ENCODE measurements at regions not wholly inside any gene's neighbourhood (a gene's known extent, or its start where the extent isn't known, plus 50 kb on each side); places are given as distances from the start of the nearest gene placed in this dataset.

DNA sequence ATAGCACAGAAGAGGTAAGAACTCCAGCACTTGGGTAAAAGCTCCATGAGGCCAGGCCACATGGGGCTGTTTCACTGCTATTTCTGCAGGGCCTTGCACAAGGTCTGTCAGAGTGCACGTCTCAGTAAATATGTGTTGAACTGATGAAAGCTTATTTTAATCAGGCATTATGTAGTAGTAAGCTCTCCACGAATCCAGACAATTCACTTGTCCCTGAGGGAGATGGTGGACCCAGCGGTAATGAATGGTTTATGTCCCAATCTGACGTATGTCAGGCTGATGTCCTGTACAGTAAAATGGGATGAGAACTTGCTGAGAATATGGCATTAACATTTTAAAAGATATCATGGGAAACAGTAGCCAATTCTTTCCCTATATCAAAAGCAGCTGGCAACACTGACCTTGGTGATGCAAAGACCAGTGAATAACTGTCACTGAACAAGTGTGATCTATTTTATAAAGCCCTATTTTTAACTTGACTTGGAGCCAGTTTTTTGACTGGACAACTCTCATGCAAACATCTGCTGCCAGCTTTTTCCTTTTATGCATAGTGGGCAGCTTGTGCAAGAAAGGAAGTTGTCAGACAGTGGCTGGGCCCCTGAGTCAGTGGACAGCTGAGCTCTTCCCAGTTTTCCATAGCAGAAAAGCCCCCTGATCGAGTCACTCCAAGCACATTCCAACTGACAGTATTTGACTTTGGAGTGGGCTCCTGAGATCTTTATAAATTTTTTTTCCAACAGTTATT is 519.8 kb upstream of the MDFIC2 start:
- Histone ChIP-seq H3K79me2 (ENCODE audit: insufficient read depth, low read length) (no peaks in the 10 kb centered on the region), H3K9me3 (ENCODE audit: low read length) (no peaks in the 10 kb centered on the region), H3K4me2 (ENCODE audit: low read length) (no peak overlapping the region), H2AFZ (ENCODE audit: low read length) (no peak overlapping the region), H3F3A (ENCODE audit: insufficient read depth, low read length) (no peaks in the 10 kb centered on the region), H3K4me1 (ENCODE audit: insufficient read depth, low read length, severe bottlenecking) (no peaks in the 10 kb centered on the region), H3K9ac (ENCODE audit: low read length) (no peak overlapping the region), H4K20me1 (ENCODE audit: insufficient read depth, low read length) (no peaks in the 10 kb centered on the region), H3K27me3 (ENCODE audit: insufficient read depth, low read length) (no peaks in the 10 kb centered on the region), H3K36me3 (ENCODE audit: insufficient read depth, low read length) (no peaks in the 10 kb centered on the region), H3K27ac (ENCODE audit: low read depth, low read length, poor library complexity, severe bottlenecking) (no peak overlapping the region), H3K9me2 (ENCODE audit: low read depth, low read length) (no peaks in the 10 kb centered on the region), H3K4me3 (ENCODE audit: low read depth, low read length, poor library complexity, severe bottlenecking) (no peak overlapping the region)
- TF ChIP-seq EZH2 (IDR thresholded peaks at IDR 0.05; ENCODE audit: borderline replicate concordance, low read length), result no peak
- TF ChIP-seq, protein P1, sequence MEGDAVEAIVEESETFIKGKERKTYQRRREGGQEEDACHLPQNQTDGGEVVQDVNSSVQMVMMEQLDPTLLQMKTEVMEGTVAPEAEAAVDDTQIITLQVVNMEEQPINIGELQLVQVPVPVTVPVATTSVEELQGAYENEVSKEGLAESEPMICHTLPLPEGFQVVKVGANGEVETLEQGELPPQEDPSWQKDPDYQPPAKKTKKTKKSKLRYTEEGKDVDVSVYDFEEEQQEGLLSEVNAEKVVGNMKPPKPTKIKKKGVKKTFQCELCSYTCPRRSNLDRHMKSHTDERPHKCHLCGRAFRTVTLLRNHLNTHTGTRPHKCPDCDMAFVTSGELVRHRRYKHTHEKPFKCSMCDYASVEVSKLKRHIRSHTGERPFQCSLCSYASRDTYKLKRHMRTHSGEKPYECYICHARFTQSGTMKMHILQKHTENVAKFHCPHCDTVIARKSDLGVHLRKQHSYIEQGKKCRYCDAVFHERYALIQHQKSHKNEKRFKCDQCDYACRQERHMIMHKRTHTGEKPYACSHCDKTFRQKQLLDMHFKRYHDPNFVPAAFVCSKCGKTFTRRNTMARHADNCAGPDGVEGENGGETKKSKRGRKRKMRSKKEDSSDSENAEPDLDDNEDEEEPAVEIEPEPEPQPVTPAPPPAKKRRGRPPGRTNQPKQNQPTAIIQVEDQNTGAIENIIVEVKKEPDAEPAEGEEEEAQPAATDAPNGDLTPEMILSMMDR (IDR thresholded peaks at IDR 0.05; ENCODE audit: low read length), result no peak

- H3K4me2 ChIP-seq (ENCODE audit: low read length), result no peak overlapping the region
- no peaks in the 10 kb centered on the region for H3F3A ChIP-seq (ENCODE audit: insufficient read depth, low read length)
- H3K79me2 ChIP-seq (ENCODE audit: insufficient read depth, low read length), result no peaks in the 10 kb centered on the region
- no peak overlapping the region for H3K4me3 ChIP-seq (ENCODE audit: low read depth, low read length, poor library complexity, severe bottlenecking)
- H3K9ac ChIP-seq (ENCODE audit: low read length), result no peak overlapping the region
- TF ChIP-seq EZH2 (IDR thresholded peaks at IDR 0.05; ENCODE audit: borderline replicate concordance, low read length), result no peak
- TF ChIP-seq, protein P1 (IDR thresholded peaks at IDR 0.05; ENCODE audit: low read length), result no peak
- no peaks in the 10 kb centered on the region for H3K36me3 ChIP-seq (ENCODE audit: insufficient read depth, low read length)
- H3K9me2 ChIP-seq (ENCODE audit: low read depth, low read length), result no peaks in the 10 kb centered on the region
- no peaks in the 10 kb centered on the region for H4K20me1 ChIP-seq (ENCODE audit: insufficient read depth, low read length)
- H3K4me1 ChIP-seq (ENCODE audit: insufficient read depth, low read length, severe bottlenecking), result no peaks in the 10 kb centered on the region
- no peaks in the 10 kb centered on the region for H3K9me3 ChIP-seq (ENCODE audit: low read length)
- H2AFZ ChIP-seq (ENCODE audit: low read length), result no peak overlapping the region
- H3K27ac ChIP-seq (ENCODE audit: low read depth, low read length, poor library complexity, severe bottlenecking), result no peak overlapping the region
- H3K27me3 ChIP-seq (ENCODE audit: insufficient read depth, low read length), result 0 out of 2 replicates have a peak, but pooled peaks cover 4% of the 10 kb centered on the region
These were observed 516.7 kb upstream of the MDFIC2 start for GRCh38 chr3:70829092-70829491.

GRCh38 chr3:70824773-70825172 is 512.3 kb upstream of the MDFIC2 start:
- Histone ChIP-seq H3K27me3 (ENCODE audit: insufficient read depth, low read length) (0 out of 2 replicates have a peak, but pooled peaks cover 4% of the 10 kb centered on the region), H3F3A (ENCODE audit: insufficient read depth, low read length) (no peaks in the 10 kb centered on the region), H2AFZ (ENCODE audit: low read length) (no peak overlapping the region), H3K36me3 (ENCODE audit: insufficient read depth, low read length) (no peaks in the 10 kb centered on the region), H3K27ac (ENCODE audit: low read depth, low read length, poor library complexity, severe bottlenecking) (no peak overlapping the region), H3K79me2 (ENCODE audit: insufficient read depth, low read length) (no peaks in the 10 kb centered on the region), H3K4me2 (ENCODE audit: low read length) (no peak overlapping the region), H3K4me1 (ENCODE audit: insufficient read depth, low read length, severe bottlenecking) (no peaks in the 10 kb centered on the region), H3K9me3 (ENCODE audit: low read length) (no peaks in the 10 kb centered on the region), H3K9me2 (ENCODE audit: low read depth, low read length) (no peaks in the 10 kb centered on the region), H3K4me3 (ENCODE audit: low read depth, low read length, poor library complexity, severe bottlenecking) (no peak overlapping the region), H3K9ac (ENCODE audit: low read length) (no peak overlapping the region), H4K20me1 (ENCODE audit: insufficient read depth, low read length) (no peaks in the 10 kb centered on the region)
- TF ChIP-seq, protein P1 (IDR thresholded peaks at IDR 0.05; ENCODE audit: low read length), result no peak
- no peak for TF ChIP-seq EZH2 (IDR thresholded peaks at IDR 0.05; ENCODE audit: borderline replicate concordance, low read length)

All from OCI-LY1 (cell line).